Neuronal stem cell (in vitro differentiated cells): ENCODE measurements at regions not wholly inside any gene's neighbourhood (a gene's known extent, or its start where the extent isn't known, plus 50 kb on each side); places are given as distances from the start of the nearest gene placed in this dataset.

Experiments
- DNase-seq: peaks from one replicate; pipeline ENCODE4 v3.0.0-alpha.2; 2013; ENCODE audit warnings: low spot score
- H2AFZ ChIP-seq: one replicate; pipeline ENCODE4 v1.6.1; 2013; ENCODE audit warnings: mild to moderate bottlenecking, low read length, inconsistent platforms
- H2AK5ac ChIP-seq: 2 replicates; pipeline ENCODE4 v1.6.1; 2013; ENCODE audit warnings: low read depth, mild to moderate bottlenecking, inconsistent platforms, low read length, moderate library complexity, mixed read lengths
- H2BK120ac ChIP-seq: 2 replicates; pipeline ENCODE4 v1.6.1; 2013; ENCODE audit warnings: low read depth, mild to moderate bottlenecking, inconsistent platforms, low read length, moderate library complexity, mixed read lengths
- H2BK12ac ChIP-seq: one replicate; pipeline ENCODE4 v1.6.1; 2013; ENCODE audit warnings: low read length, inconsistent platforms
- H2BK15ac ChIP-seq: 2 replicates; pipeline ENCODE4 v1.6.1; 2013; ENCODE audit warnings: mild to moderate bottlenecking, low read length, inconsistent platforms, mixed read lengths
- H2BK5ac ChIP-seq: one replicate; pipeline ENCODE4 v1.6.1; 2013; ENCODE audit warnings: inconsistent platforms, mild to moderate bottlenecking, low read length, moderate library complexity
- H3K14ac ChIP-seq: one replicate; pipeline ENCODE4 v1.6.1; 2013; ENCODE audit warnings: low read length, inconsistent platforms
- H3K18ac ChIP-seq: 2 replicates; pipeline ENCODE4 v1.6.1; 2013; ENCODE audit warnings: low read length, inconsistent platforms
- H3K23ac ChIP-seq: 2 replicates; pipeline ENCODE4 v1.6.1; 2013; ENCODE audit warnings: low read depth, mild to moderate bottlenecking, mixed read lengths, low read length, inconsistent platforms; ENCODE audit not compliant: poor library complexity
- H3K27ac ChIP-seq: replicated peaks from 3 replicates; pipeline ENCODE4 v1.5.1; 2013; ENCODE audit warnings: low read length, inconsistent platforms
- H3K27me3 ChIP-seq, 3 experiments: 2 replicates each; pipeline ENCODE4 v1.6.1; 2013; ENCODE audit warnings: low read length in 3 of 3, mild to moderate bottlenecking in 2 of 3, inconsistent platforms in 1 of 3, low read depth in 1 of 3, mixed read lengths in 1 of 3, moderate library complexity in 1 of 3; ENCODE audit not compliant: control insufficient read depth in 3 of 3, insufficient read depth in 3 of 3
- H3K36me3 ChIP-seq, 2 donors: replicated peaks in 1 of 2; 2 replicates each; pipeline ENCODE4 v1.6.1; 2013; ENCODE audit warnings: low read length in 2 of 2; ENCODE audit not compliant: control insufficient read depth in 2 of 2, insufficient read depth in 2 of 2
- H3K4ac ChIP-seq: 2 replicates; pipeline ENCODE4 v1.6.1; 2013; ENCODE audit warnings: inconsistent platforms, mild to moderate bottlenecking, low read length, moderate library complexity
- H3K4me1 ChIP-seq, 2 donors: 1 replicate in 1 of 2; 2 replicates in 1 of 2; pipeline ENCODE4 v1.6.1; 2013; ENCODE audit warnings: low read length in 2 of 2, low read depth in 1 of 2; ENCODE audit not compliant: control insufficient read depth in 2 of 2, insufficient read depth in 1 of 2
- H3K4me2 ChIP-seq: one replicate; pipeline ENCODE4 v1.6.1; 2013; ENCODE audit warnings: mild to moderate bottlenecking, low read length, inconsistent platforms; ENCODE audit not compliant: insufficient read depth, poor library complexity, severe bottlenecking
- H3K4me3 ChIP-seq, 2 donors: 2 replicates each; pipeline ENCODE4 v1.5.1; 2013; ENCODE audit warnings: low read length in 2 of 2, mild to moderate bottlenecking in 2 of 2, inconsistent platforms in 1 of 2, moderate library complexity in 1 of 2
- H3K79me1 ChIP-seq: one replicate; pipeline ENCODE4 v1.6.1; 2013; ENCODE audit warnings: low read depth, mild to moderate bottlenecking, inconsistent platforms, low read length, moderate library complexity
- H3K9ac ChIP-seq: one replicate; pipeline ENCODE4 v1.6.1; 2013; ENCODE audit warnings: mild to moderate bottlenecking, low read depth, low read length, inconsistent platforms; ENCODE audit not compliant: poor library complexity
- H3K9me3 ChIP-seq, 2 donors: replicated peaks in 1 of 2; 2 replicates each; pipeline versions ENCODE3 to v1.6.1; 2013; ENCODE audit warnings: low read length in 2 of 2, mild to moderate bottlenecking in 2 of 2, inconsistent platforms in 1 of 2, low read depth in 1 of 2, mixed read lengths in 1 of 2, moderate library complexity in 1 of 2; ENCODE audit not compliant: control insufficient read depth in 2 of 2, insufficient read depth in 1 of 2
- H4K8ac ChIP-seq: one replicate; pipeline ENCODE4 v1.6.1; 2013; ENCODE audit warnings: low read depth, mild to moderate bottlenecking, inconsistent platforms, low read length, moderate library complexity
- H4K91ac ChIP-seq: one replicate; pipeline ENCODE4 v1.6.1; 2013; ENCODE audit warnings: low read length, low read depth, mild to moderate bottlenecking, inconsistent platforms; ENCODE audit not compliant: poor library complexity
- WGBS, 2 donors: extraction: QIAGEN DNeasy Blood & Tissue Kit; methylation state at CpG; one replicate each; pipeline ENCODE4 v1.1.7; 2013; ENCODE audit warnings: missing lambda C conversion rate in 2 of 2, mixed read lengths in 1 of 2; ENCODE audit not compliant: insufficient read length in 2 of 2, insufficient replicate concordance in 1 of 2; ENCODE audit errors: extremely low coverage in 2 of 2; 5-methylcytosine and 5-hydroxymethylcytosine counted together

- H2BK15ac ChIP-seq: no peak overlapping the region
- no peak overlapping the region for H3K4me2 ChIP-seq
- no peak overlapping the region for H3K9ac ChIP-seq
- H3K27ac ChIP-seq: no peak overlapping the region
- no peak overlapping the region for H2BK5ac ChIP-seq
- H3K79me1 ChIP-seq: no peaks in the 10 kb centered on the region
- DNase-seq: no peak
- WGBS, 2 donors: no CpG with 5 or more reads among the region's 3 CpGs
- no peak overlapping the region for H2BK12ac ChIP-seq
- no peak overlapping the region for H3K4ac ChIP-seq
- H4K8ac ChIP-seq: no peak overlapping the region
- no peaks in the 10 kb centered on the region for H3K4me1 ChIP-seq
- H2AFZ ChIP-seq: no peak overlapping the region
- H4K91ac ChIP-seq: no peak overlapping the region
- no peak overlapping the region for H3K4me3 ChIP-seq
- H3K23ac ChIP-seq: no peak overlapping the region
- H3K14ac ChIP-seq: no peak overlapping the region
- H2AK5ac ChIP-seq: no peak overlapping the region
- H3K27me3 ChIP-seq: no peaks in the 10 kb centered on the region
- no peak overlapping the region for H3K18ac ChIP-seq
- H3K36me3 ChIP-seq: no peaks in the 10 kb centered on the region
- H3K9me3 ChIP-seq: no peaks in the 10 kb centered on the region
- H2BK120ac ChIP-seq: no peak overlapping the region
Measured at GRCh38 chr13:56110751-56111150, 1030.0 kb upstream of the PRR20A start.

- WGBS, 2 donors: no CpG with 5 or more reads among the region's 3 CpGs
- H2BK12ac ChIP-seq: no peak overlapping the region
- no peak overlapping the region for H3K18ac ChIP-seq
- peaks cover 0 to 2% of the 10 kb centered on the region in 2 donors for H3K9me3 ChIP-seq
- H3K4me3 ChIP-seq: no peak overlapping the region
- H3K4me2 ChIP-seq: no peak overlapping the region
- H3K4ac ChIP-seq: no peak overlapping the region
- H3K14ac ChIP-seq: no peak overlapping the region
- no peak overlapping the region for H2BK5ac ChIP-seq
- DNase-seq: no peak
- H2AFZ ChIP-seq: no peak overlapping the region
- no peak overlapping the region for H4K91ac ChIP-seq
- H3K36me3 ChIP-seq: no peaks in the 10 kb centered on the region
- H3K79me1 ChIP-seq: no peaks in the 10 kb centered on the region
- H3K9ac ChIP-seq: no peak overlapping the region
- H3K4me1 ChIP-seq: no peaks in the 10 kb centered on the region
- no peak overlapping the region for H3K23ac ChIP-seq
- no peak overlapping the region for H3K27ac ChIP-seq
- H2BK15ac ChIP-seq: no peak overlapping the region
- no peaks in the 10 kb centered on the region for H3K27me3 ChIP-seq
- H4K8ac ChIP-seq: no peak overlapping the region
- H2BK120ac ChIP-seq: no peak overlapping the region
- no peak overlapping the region for H2AK5ac ChIP-seq
Measured at GRCh38 chr13:56134524-56134923, 1006.2 kb upstream of the PRR20A start.

- Histone ChIP-seq H2BK5ac (no peak overlapping the region), H3K4ac (no peak overlapping the region), H3K18ac (no peak overlapping the region), H2BK12ac (no peak overlapping the region), H2AFZ (no peak overlapping the region), H3K23ac (no peak overlapping the region), H3K79me1 (no peaks in the 10 kb centered on the region), H2AK5ac (no peak overlapping the region), H3K4me3 (no peak overlapping the region), H3K9ac (no peak overlapping the region), H2BK15ac (no peak overlapping the region), H4K91ac (no peak overlapping the region), H3K36me3 (no peaks in the 10 kb centered on the region), H3K4me1 (no peaks in the 10 kb centered on the region), H3K14ac (no peak overlapping the region), H3K4me2 (no peak overlapping the region), H3K27me3 (no peaks in the 10 kb centered on the region), H3K27ac (no peak overlapping the region), H4K8ac (no peak overlapping the region), H3K9me3 (no peaks in the 10 kb centered on the region), H2BK120ac (no peak overlapping the region)
- DNase-seq: no peak
- no CpG with 5 or more reads among the region's 2 CpGs for WGBS, 2 donors
Measured at GRCh38 chr13:56166864-56167263, 973.9 kb upstream of the PRR20A start.

- Histone ChIP-seq H3K18ac (no peak overlapping the region), H4K8ac (no peak overlapping the region), H3K27me3 (no peaks in the 10 kb centered on the region), H3K79me1 (no peaks in the 10 kb centered on the region), H3K4me2 (no peak overlapping the region), H3K4ac (no peak overlapping the region), H2BK12ac (no peak overlapping the region), H2BK120ac (no peak overlapping the region), H2AK5ac (no peak overlapping the region), H3K14ac (no peak overlapping the region), H4K91ac (no peak overlapping the region), H3K4me3 (no peak overlapping the region), H3K4me1 (no peaks in the 10 kb centered on the region), H2AFZ (no peak overlapping the region), H2BK15ac (no peak overlapping the region), H3K9me3 (no peaks in the 10 kb centered on the region), H3K27ac (no peak overlapping the region), H2BK5ac (no peak overlapping the region), H3K23ac (no peak overlapping the region), H3K36me3 (no peaks in the 10 kb centered on the region), H3K9ac (no peak overlapping the region)
- WGBS, 2 donors: no CpG with 5 or more reads among the region's 2 CpGs
- DNase-seq: no peak
Measured at GRCh38 chr13:56168581-56168980, 972.1 kb upstream of the PRR20A start.
